COLO668 (cell line): ENCODE measurements at regions not wholly inside any gene's neighbourhood (a gene's known extent, or its start where the extent isn't known, plus 50 kb on each side); places are given as distances from the start of the nearest gene placed in this dataset.

Experiments used
- DNase-seq: peaks from one replicate; lab custom pipeline; 2025; ENCODE audit not compliant: unreplicated experiment; lab: John Stamatoyannopoulos, UW

DNA sequence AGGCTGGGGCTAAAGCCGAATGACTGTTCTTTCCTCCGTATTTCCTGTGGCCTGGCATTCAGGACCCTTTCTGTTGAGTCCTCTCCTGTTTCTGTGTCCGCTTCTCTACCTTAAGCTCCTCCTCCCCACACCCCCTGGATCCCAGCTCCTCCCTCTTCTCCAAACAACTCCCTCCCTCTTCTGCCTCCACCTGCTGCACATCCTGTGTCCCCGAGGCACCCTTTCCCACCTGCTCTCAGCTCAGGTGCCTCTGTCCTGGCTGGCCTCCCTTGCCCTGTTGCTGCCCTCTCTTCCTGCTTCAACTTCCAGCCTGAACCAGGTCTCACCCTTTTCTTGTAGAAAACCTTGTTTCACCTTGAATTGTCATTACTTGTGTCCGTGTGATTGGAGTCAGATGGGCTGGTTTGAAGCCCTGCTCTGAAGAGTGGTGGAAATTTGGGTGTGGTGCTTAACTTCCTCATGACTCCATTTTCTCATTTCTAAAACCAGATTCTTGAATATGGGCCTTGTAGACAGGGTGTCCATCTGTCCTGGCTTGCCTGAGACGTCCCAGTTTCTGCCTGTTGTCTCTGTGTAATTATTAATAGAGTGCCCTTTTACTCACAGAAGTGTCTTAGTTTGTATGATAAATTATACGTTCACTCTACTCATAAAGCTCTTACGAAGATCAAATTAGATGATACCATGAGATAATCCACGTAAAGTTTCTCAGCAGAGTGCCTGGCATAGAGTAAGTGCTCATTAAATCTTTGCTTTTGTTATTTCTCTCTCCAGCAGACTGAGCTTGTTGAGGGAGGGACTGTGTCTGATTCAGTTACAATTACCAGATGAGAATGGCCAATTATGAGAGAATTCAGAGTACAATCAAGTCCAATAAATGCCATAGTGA, 58.9 kb upstream of the TRABD2B start:
- peak; percentile 88 for DNase-seq

- no peak for DNase-seq
These were observed 57.0 kb upstream of the TRABD2B start for GRCh38 chr1:48054232-48054631.

- DNase-seq, result no peak
These were observed 55.7 kb upstream of the TRABD2B start for GRCh38 chr1:48052923-48053291.

DNA sequence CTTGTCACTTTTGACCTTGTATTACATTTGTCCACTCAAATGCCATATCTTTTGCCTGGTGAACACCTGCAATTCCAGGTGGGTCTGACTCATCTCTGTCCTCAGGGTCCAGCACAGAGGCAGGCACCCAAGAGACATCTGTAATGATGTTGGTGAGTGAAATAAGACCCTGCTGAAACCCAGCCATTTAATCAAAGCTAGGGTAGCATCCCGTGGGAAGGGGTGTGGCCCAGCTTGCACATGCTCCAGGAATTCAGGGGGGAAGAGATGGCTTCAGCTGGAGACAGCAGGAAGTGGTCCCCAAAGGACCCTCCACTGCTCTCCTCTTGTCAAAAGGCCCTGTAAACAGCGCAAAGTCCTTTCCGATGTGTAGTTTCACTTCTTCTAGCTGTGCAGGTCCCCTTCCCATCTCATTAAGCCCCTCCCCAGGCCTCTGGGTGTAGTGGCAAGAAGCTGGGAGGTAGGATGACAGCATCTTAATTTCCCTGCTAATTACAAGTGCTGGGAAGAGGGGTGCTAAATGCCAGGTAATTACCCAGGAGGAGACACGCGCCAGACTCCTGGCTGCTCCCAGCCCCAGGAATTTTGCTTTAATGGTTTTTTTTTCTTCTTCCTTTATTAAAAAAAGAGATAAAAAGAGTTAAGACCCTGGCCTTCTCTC, 54.4 kb upstream of the TRABD2B start:
- peak; percentile 35 for DNase-seq

GRCh38 chr1:48049823-48050535, 52.8 kb upstream of the TRABD2B start:
- no peak for DNase-seq

DNA sequence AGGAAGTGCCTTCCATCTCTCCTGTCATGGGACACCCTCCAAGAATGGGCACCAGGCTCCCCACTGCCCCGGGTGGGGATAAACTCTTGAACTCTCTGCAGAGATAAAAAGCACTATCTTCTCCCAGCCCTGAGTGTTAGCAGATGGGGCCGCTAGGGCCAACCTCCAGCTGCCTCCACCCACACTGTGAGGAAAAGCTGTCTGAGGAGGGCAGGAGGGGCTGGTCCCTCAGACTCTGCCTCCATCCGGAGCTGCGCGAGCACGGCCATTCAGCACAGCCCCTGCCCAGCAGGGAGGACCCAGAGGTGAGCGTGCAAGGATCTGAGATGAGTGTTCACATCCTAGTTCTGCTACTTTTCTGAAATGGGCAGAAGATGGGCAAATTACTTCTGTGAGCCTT, 51.8 kb upstream of the TRABD2B start:
- DNase-seq, result no peak

GRCh38 chr1:48048064-48048463, 50.9 kb upstream of the TRABD2B start:
- no peak for DNase-seq

DNA sequence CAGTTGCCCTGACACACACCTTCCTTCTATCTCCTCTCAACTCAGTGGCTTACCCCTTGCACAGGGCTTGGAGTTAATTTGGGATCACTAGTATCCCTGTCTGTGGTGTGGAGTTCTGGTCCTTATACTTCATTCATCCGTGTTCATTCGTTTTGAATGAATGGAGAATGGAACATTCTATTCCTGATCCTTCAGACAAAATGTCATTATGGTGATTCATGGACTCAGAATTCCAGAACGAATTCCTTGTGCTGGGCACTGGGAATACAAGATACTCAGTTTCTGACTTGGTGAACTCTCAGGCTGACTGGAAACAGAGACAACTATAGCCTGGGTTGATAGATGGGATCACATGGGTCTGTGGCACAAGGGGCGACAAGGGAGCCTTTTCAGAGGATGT, 49.9 kb upstream of the TRABD2B start:
- DNase-seq, result no peak
